ENCODE measurements at regions not wholly inside any gene's neighbourhood (a gene's known extent, or its start where the extent isn't known, plus 50 kb on each side); places are given as distances from the start of the nearest gene placed in this dataset.

DNA sequence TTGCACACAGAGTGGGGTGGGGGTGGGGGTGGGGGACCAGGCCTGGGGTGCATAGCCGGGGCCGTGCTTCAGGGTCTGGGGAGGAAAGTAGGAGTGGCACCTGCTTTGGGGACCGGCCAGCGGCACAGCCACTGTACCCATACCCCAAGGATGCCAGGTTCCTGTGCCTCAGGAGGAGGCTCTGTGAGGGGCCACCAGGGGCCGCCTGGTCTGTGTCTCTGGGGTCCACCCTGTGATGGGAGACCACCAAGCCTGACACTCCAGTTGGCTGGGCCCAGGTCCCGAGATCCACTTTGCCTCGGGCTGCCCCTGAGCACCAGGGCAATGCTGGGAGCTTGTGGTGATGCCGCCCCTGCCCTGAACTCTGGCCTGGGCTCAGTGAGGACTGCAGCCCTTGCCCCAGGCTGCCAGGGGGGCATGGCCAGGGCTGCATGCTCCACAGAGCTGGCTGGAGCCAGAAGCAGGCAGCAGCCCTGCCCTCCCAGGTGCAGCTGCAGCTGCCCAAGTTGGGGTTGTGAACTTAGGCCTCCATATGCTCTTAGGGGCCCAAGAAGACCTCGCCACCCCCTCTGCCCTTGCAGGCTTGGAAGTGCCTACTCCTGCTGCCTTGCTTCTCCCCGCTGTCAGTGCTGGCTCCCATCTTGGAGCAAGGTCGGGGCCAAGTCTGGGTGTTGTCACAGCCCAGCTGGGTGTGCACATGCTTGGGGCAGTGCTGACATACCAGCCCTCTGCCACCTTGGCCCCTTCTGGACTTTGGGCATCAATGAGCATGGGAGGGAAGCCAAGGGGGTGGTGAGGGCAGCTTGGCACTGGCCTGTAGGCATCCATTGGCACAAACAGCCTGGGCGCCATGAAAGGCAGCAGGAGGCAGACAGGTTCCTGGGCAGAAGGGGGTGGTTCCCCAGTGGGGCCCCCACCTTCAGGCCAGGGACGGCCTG is 123.3 kb upstream of the THY1 start:
- no peak for DNase-seq

DNA sequence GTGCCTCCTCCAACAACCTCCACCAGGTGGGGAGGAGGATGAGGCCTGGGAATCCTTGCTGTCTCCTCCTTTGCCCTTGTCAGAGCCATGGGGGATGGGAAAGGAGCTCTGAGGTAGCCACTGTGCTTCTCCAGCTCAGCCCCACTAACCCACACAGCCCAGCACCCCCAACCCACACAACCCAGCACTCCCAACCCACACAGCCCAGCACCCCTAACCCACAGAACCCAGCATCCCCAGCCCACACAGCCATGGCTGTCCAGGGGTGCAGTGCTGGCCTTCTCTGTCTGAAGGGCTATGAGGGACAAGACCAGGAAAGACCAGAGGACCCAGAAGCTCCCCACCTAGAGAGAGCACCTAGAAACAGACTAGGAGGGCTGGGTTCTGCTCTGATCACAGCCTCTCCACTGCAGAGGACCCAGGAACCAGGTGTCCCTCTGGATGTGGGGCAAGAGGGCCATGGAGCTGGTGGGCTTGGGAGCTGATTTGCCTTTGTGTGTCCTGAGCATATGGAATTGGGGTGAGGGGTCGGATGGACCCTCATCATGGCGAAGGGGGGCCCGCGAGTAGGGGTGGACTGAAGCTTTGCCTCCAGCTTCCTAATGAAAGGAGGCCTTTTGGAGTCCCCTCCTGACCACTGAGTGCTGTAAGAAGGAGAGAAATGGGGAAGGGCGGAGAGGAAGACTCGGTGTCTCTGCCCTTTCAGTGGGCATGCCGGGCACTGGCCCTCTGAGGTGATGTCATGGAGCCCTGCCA is 117.6 kb upstream of the THY1 start:
- no peak for DNase-seq

DNA sequence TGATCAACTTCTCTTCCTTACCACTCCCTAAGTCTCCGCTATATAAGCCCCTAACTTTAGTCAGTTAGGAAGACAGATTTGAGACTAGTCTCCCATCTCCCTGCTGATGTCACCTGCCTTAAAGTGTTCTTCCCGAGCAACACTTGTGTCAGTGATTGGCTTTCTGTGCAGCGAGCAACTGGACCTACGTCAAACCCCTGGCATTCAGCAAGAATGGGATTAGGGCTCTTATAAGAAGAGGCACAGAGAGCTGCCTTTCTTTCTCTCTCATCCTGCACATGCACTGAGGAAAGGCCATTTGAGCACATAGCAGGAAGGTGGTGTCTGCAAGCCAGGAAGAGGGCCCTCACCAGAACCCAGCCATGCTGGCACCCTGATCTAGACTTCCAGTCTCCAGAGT is 116.6 kb upstream of the THY1 start:
- no peak for DNase-seq

DNA sequence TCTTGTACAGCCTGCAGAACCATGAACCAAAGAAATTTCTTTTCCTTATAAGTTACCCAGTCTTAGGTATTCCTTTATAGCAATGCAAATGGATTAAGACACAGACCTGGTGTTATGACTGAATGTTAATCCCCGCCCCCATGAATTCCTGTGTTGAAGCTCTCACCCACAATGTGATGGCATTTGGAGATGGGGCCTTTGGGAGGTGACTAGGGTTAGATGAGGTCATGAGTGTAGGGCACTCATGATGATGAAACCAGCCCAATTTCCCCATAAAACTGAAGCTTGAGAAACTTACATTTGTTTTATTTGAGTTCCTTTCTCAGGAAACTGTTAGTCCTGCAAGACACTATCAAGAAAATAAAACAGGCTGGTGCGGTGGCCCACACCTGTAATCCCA is 115.8 kb upstream of the THY1 start:
- DNase-seq: no peak

DNA sequence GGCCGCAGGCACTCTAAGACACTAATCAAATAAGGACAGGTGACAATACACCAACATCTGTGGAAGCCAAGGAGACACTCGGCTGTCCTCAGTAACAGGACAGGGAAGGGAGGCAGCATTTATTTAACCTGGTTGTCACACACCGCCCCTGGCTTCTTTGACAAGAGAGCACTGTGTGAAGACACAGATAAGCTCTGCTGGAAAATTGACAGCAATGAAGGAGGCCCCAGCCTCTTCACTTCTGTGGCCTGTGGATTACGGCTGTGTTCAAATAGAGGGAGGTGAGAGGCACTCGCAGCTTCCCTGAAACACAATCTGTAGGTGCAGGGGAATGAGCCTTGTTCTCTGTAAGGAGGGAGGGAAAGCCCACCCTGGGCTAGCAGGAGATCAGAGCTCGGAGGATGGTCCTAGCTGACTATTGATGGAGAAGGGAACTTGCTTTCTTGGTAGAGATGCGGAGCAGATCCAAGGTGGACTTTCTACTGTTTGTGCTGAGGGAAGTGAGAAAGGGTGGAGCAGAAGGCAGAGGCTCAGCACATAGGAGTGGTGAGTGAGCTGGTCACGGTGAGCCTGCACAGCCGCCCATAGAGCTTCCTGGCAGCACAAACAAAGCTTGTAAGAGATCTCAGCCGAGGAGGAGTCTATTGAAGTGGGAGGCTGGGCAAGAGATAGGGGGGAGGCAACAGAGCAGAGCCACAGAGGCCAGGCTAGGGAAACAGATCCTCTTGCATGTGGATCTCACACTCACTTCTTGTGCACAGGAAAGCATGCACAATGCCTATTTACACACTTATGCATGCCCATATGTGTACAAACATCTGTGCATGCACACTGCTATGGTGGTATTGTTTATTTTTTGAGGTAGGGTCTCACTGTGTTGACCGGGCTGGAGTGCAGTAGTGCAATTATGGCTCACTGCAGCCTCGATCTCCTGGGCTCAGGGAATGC is 114.6 kb upstream of the THY1 start:
- DNase-seq: no peak

DNA sequence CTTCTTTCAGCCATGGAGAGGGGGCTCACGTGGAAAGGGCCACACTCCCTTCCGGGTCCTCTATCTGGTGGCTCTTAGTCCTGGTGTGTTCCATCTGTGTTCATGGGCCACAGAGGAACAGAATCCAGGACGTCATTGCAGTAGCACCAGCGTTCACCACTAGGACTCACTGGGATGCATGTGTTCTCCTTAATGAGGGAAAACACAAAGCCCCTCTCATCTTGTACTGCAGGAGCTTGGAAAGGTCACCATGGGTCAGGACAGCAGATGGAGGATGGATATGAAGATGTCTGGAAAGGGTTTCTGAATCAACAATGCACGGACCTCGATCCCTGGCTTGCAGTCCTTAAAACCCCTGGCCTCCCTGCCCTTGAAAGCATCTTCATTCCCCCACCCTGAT is 113.8 kb upstream of the THY1 start:
- DNase-seq: no peak

DNA sequence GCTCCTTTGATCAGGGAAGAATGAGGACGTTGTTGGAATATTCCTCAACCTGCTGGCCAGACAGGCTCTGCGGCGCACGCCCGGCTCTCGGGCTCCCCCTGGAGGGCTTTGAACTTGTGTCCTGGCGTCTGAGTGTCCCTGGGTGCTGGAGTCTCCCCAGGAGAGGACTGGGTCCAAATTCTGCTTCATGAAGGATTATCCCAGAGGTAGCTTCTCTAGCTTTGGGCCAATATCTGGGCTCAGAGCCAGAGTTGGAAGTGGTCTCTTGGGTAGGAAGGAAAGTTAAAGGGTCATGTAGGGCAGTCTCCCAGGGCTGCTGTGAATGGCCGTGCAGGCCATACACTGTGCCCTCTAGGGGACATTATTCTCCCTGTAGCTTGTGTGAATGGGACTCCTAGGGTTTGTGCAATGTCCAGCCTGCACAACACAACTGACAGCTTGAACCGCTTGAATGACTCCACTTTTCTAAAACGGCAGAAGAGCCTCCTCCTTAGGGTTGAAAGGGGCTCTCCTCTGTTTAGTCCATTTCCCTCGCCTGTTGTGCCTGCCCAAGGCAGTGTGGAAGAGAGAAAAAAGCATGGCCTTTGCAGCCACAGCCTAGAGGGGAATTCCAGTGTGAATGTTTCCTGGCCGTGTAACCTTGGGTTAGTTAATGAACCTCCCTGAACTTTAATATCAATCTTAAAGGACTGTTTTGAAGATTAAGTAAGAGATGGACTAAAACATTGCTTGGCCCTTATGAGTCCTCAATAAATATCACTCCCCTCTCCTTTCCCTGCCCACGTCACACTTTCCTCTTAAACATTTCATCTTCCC is 111.2 kb upstream of the THY1 start:
- DNase-seq: no peak

DNA sequence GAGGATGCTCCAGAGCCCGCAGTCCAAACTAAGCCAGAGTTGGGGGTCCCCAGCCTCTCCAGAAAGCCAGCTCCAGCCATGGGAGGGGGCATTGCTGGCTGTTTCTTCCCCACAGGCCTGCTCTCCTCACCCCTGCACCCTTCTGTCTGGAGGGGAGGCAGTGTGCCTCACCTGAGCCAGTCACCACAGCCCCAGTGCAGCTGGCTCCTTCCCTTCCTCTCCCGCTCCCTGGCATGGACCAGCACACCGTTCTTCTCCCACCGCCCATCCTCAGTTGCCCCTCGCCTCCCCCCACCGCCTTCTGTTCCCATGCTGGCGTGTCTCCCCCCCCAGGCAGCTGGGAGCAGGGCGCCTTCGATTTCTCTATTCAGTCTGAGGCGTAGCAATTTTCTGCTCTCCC is 110.5 kb upstream of the THY1 start:
- no peak for DNase-seq

DNA sequence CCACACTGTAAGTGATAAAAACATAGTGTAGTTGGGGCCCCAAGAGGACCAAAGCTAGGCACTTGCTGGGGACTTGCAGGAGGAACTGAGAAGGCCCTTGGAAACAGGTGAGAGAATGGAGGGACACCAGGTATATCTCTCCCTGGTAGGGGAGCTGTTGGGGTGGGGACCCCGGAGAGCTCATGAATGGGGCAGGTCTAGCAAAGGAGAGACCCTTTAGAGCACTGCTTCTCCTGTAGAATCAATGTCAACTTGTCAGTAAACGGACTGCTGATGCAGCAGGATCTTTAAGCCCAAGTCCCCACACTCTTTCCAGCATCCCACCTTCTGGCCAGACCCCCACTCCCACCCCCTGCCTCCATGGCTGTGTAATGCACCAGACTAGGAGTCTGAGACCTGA is 109.6 kb upstream of the THY1 start:
- no peak for DNase-seq

DNA sequence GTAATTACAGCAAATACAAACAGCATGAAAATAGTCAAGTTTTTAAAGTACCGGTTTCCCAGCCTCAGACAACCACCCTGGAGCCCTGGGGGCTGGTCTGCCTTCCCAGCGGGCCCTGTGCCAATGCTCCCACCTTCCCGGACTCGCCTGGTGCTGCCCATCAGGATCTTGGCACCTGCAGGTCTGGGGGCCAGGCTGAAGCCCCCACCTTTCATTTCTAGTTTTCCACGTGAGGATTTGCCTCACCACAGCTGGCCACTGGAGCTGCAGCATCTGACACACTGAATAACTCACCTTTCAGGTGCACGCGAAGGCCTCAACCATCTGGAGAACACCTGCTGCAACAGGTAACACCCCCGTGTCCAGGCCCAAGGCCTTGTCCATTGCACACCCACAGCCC is 108.7 kb upstream of the THY1 start:
- no peak for DNase-seq

DNA sequence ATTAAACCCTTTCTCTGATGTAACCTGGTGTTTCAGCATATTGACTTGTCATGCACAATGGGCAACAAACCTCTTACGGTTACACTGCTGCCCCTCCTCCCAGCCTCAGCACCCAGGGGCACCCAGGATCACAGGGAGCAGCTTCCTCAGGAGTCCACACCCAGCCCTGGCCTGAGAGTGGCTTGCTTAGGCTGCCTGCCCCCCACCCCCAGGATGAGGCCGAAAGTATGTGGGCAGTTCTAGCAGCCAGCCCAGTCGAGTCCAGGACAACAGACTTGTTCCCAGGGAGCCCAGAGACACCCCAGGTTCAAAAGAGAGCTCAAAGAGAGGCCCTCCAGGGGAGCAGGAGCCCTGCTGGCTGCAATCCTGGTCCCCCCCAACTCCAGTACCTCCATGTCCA is 108.1 kb upstream of the THY1 start:
- DNase-seq: no peak

DNA sequence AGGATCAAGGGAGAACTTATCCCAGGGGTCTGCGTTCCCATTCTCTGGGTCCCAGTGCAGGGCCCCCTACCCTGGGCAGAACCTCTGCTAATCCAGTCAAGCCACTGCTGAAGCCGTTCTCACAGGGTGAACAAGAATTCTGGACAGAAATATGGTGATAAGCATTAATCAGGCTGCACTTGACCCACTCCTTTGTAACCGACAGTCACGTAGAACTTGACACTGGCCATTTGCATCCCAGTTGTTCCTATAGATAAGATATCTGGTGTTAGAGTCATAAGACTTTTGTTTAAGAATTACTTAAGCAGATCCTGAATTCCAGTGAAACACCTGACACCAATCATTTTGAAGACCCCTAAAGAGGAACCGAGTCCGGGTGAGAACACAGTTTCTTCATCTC is 107.5 kb upstream of the THY1 start:
- DNase-seq: no peak

DNA sequence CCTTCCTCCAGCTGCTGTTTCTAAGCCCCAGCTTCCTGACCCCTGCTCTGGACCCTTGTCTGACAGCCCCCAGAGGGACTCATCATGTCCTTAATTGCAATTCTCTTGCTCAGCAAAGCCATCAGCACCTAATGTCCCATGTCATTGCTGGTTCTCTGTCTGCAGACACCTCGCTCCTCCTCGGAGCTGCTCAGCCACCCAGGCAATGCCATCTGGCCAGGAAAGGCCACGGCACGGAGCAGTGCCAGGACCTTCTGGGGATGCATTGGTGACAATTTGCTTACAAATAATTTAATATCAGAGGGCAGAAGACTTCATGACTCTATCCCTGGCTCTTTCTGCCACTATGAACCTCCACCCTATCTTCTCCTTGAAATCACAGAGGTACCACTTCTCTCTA is 107.0 kb upstream of the THY1 start:
- DNase-seq: no peak

DNA sequence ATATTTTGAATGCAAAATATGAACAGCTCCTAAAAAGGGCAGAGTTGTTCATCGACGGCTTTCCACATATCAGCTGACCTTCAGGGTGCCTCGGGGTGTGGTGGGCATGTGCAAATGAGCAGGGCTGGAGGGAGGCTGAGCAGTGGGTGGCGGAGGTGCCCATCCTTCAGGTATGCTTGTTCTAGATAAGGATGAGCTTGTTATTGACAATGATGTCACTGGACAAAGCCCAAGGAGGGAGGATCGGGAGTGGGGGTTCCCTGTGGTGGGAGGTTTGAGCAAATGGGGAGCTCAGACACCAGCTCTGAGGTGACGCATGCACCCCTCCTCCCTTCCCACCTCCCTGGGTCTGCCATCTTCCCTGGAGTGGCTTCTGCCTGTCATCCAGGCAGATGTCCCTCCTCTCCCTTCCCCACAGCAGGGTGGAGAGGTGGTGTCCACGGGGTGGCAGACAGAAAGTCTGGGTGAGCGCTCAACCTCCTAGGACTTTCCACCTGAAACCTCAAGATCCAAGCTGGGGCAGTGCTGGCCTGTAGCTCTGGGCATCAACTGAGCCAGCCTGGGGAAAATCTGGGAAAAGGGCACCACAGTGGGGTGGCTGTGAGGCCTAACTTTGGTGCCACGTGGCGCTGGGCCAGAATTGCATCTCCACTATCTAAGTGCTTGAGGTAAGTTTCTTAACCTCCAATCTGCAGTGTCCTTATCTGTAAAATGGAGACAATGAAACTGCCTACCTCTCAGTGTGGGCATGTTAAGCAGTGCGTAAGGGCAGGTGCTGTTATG is 106.3 kb upstream of the THY1 start:
- DNase-seq: no peak

DNA sequence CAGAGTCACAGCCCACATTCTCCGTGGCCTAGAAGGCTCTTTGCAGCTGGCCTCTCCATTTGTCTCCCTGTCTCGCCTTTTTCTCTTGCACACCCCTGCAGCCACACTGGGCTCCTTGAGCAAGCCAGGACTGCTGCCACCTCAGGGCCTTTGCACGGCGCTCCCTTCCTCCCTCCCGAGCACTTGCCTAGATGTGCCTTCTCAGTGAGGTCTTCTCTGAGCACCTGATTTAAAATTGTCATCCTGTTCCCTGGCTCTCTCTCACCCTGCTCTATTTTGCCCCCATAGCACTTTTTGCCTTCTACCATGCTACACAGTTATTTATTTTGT is 102.9 kb upstream of the THY1 start:
- no peak for DNase-seq

DNA sequence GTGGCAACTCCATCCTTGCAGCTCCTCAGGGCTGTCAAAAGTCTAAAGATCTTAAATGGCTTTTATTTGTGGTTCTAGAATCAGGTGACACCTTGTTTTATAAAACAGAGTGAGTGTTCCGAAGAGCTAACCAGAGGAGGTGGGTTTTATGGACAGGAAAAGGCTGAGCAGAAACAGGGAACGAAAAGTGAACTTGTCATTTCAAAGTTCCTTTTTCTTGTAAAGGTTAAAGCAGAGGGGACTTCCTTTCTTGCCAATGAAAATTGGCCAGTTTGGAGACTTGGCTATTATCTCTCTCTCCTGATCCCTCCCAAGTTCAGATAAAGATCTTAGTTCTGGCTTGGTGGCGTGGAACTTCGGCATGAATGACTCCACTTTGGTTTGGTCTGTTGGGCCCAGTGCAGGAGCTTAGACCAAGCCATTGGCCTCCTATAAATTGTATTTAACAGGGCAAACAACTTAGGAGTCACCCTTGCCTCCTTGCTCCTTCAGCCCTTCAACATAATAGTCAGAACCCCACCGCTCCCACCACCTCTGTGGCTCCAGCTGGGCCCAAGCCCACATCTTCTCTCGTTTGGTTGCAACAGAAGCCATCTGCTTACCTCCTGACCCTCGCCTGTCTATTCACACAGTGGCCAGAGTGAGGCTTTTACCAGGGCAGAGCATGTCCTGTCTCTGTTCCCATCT is 102.4 kb upstream of the THY1 start:
- DNase-seq: no peak

DNA sequence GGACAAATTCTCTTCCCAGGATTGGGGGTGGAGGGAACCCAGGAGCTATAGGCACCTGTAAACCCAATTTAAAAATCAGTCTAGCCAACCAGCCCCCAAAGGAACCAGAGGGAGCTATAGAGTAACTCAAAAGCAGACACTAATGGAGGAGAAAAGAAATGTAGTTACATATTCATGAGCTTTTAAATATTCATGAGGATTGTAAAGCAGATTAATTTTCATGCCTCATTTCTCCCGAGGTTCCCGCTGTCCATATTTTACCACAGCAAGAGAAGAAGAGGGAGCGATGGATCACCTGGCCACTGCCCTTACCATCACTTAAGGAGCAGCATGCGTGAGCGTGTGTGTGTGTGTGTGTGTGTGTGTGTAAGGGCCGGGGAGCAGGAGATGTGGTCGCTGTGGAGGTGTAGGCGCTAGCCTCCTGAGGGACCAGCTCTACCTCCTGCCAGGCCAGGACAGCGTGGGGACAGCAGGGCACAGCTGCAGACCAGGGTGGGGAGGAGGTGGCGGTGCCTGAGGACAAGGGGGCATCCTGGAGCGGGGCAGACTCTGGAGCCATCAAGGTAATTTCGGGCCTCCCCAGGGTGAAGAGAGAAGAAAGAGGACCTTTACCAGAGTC is 100.7 kb upstream of the THY1 start:
- no peak for DNase-seq

DNA sequence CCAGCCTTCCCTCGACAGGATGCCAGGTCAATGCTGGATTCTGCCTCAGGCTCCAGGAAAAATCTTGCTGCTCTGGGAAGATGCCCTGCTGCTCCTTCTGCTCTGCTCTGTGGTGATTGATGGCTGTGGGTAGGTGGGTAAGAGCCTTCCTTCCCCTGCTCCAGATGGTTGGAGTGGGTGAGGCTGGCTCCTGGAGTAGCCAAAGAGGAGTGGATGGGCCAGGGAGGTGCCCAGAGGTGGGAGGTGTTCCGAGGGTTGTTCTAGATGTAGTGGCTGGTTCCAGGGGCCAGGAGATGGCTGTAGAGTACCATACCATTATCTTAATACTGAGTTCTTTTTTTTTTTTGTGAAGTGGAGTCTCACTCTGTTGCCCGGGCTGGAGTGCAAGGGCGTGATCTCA is 99.6 kb upstream of the THY1 start:
- DNase-seq: no peak

DNA sequence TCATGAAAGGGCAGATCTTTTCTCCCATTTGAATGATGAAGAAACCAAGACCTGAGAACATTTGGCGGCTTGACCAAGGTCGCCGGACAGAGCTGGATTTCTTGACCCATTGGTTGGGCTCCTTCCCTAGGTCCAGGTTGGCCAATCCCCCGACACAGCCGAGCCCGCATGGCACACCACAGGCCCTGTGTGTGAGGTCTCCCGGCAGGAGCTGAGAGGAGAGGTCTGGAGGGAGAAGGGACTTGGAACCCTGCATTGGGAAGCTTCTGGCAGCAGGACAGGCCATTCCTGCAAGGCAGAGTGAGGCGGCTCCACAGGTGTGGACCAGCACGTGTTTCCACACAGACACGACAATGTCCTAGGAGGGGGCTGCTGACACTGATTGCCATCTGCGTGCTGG is 98.6 kb upstream of the THY1 start:
- no peak for DNase-seq

DNA sequence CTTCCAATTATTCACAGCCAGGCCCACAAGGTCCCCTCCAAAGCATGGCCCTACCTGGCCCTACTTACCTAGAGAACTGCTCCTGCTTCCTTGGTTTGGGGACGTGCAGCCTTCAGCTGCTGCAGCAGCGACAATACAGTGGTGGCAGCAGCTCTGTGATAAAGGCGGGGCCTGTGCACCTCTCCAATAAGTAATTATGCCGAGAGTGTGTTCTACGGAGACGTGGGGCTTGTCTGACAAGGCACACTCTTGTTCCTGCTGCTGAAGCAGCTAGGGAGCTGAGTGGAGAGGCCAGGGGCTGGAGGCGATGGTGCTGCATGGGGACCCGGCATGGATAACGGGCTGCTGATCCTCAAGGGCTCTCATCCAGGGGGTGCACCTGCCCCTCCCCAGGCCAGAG is 98.0 kb upstream of the THY1 start:
- DNase-seq: no peak

DNA sequence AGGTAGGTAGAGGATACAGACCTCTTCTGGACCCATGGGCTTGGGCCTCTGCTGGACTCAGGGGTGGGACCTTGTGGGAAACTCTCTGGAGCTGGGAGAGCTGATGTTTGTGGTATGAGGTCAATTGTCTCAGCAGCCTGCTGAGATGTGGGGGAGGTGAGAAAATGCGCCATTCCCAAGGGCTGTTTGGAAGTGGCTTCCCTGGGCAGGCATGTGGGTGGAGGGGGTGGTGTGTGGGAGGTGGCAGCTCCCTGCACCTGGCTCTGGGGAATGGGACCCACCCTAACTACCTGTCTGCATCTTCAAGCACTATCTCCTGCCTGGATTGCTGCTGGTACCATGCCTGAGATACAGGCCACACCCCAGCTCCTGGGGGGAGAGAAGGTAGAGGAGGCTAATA is 97.4 kb upstream of the THY1 start:
- DNase-seq: no peak
